ENCODE measurements at regions not wholly inside any gene's neighbourhood (a gene's known extent, or its start where the extent isn't known, plus 50 kb on each side); places are given as distances from the start of the nearest gene placed in this dataset.

- TF ChIP-seq POLR2AphosphoS5 (IDR thresholded peaks at IDR 0.05; ENCODE audit: low read depth, low read length) = no peak
- no peak for TF ChIP-seq TAF1 (IDR thresholded peaks at IDR 0.05; ENCODE audit: borderline replicate concordance, low read depth, low read length)
- TF ChIP-seq POLR2A (IDR thresholded peaks at IDR 0.05; ENCODE audit: low read depth, low read length) = no peak
Observed at GRCh38 chr6:102936959-102937358, 1543.5 kb downstream of the GRIK2 start.

Data from GM12892 (cell line).